ENCODE measurements at regions not wholly inside any gene's neighbourhood (a gene's known extent, or its start where the extent isn't known, plus 50 kb on each side); places are given as distances from the start of the nearest gene placed in this dataset.

- TF ChIP-seq CTCF (IDR thresholded peaks at IDR 0.05), result no peak
- no peak for TF ChIP-seq POLR2A (IDR thresholded peaks at IDR 0.05)
Observed at GRCh38 chr6:126667728-126668127, 327.8 kb downstream of the CENPW start.
